ENCODE measurements at regions not wholly inside any gene's neighbourhood (a gene's known extent, or its start where the extent isn't known, plus 50 kb on each side); places are given as distances from the start of the nearest gene placed in this dataset.

DNA sequence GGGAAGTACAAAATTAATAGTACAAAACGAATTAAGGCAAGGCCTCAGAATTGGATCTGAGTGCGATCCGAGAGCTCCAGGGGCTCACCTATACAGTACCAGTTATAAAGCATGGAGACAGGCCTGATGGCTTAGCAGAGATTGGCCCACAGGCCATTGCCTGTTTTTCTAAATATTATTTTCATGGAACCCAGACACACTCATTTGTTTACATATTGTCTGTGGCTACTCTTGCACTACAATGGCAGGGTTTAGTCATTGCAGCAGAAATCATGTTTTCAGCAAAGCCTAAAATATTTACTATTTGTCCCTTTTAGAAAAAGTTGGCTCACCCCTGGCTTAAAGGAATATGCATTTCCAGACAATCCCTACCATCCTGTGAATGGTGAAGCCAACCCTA, 578.9 kb downstream of the PLPP3 start:
- TF ChIP-seq, protein P1, sequence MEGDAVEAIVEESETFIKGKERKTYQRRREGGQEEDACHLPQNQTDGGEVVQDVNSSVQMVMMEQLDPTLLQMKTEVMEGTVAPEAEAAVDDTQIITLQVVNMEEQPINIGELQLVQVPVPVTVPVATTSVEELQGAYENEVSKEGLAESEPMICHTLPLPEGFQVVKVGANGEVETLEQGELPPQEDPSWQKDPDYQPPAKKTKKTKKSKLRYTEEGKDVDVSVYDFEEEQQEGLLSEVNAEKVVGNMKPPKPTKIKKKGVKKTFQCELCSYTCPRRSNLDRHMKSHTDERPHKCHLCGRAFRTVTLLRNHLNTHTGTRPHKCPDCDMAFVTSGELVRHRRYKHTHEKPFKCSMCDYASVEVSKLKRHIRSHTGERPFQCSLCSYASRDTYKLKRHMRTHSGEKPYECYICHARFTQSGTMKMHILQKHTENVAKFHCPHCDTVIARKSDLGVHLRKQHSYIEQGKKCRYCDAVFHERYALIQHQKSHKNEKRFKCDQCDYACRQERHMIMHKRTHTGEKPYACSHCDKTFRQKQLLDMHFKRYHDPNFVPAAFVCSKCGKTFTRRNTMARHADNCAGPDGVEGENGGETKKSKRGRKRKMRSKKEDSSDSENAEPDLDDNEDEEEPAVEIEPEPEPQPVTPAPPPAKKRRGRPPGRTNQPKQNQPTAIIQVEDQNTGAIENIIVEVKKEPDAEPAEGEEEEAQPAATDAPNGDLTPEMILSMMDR (IDR thresholded peaks at IDR 0.05; ENCODE audit: low read depth, low read length, missing control alignments) = no peak
- H3K4me3 ChIP-seq (ENCODE audit: low read depth, low read length) = no peak overlapping the region
- no peak for DNase-seq (ENCODE audit: low read depth)

DNA sequence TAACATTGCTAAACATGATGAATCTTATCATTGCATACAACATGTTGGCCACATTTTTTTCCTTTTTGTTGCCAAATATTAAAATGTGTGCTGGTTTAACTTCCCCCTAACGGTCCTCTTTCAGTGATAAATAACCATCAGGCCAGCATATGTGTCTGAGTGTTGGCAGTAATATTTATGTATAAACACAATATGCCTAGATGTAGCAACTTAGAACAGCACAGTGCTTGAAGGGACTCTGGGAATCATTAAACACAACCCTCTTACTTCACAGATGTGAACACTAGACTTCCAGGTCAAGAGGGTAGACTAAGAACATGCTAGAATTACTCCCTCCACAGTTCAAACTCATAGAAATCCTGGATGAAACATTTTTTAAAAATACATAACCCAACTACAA, 581.8 kb downstream of the PLPP3 start:
- DNase-seq (ENCODE audit: low read depth) = no peak
- H3K4me3 ChIP-seq (ENCODE audit: low read depth, low read length) = no peak overlapping the region
- TF ChIP-seq, protein P1 (IDR thresholded peaks at IDR 0.05; ENCODE audit: low read depth, low read length, missing control alignments) = no peak

DNA sequence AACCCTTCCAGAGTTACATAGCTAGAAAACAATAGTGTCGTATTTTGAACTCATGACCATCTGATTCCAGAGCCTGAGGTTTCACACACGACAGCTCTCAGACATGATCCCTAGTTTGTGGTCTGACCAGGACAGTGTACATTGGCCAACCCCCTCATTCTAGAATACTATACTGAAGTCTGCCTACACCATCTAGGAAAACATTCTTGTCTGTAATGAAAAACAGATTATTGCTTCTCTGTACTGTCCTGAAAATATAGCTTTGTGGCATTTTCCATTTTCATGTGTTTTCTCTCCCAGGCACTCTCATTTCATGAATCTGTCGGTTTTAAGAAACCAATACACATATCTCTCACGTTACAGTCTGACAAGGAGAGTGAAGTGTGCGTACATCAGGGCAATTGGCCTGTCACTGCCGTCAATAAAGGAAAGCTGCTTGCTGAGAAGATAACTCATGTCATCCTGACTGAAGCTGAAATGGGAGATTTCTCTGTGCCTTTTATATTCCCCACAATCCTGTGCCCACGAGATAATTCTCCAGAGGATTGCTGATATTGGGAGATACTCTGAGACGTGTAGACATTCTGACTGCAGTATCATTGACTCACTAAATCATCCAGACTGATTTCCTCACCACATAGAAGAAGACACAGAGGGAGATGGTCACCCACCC, 585.6 kb downstream of the PLPP3 start:
- DNase-seq (ENCODE audit: low read depth) = no peak
- TF ChIP-seq, protein P1 (IDR thresholded peaks at IDR 0.05; ENCODE audit: low read depth, low read length, missing control alignments) = no peak

DNA sequence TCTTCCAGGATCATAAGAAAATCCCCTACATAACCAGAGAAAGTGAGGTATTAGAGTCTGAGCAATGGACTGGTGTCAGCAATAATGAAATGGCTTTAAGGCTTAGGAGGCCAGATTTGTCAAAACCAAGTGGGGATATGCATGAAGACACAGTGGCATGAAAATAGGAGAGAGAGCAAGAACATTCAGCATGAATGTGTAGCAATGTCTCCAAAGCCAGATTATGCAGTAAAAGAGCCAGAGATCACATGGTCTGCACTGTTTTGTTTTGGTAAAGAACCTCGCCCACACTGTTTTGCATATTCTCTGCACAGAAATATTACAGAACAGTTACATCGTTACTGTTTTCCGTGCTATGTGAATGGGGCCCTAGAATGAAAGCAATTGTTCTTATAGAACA, 589.4 kb downstream of the PLPP3 start:
- no peak for DNase-seq (ENCODE audit: low read depth)
- TF ChIP-seq, protein P1 (IDR thresholded peaks at IDR 0.05; ENCODE audit: low read depth, low read length, missing control alignments) = no peak
- H3K4me3 ChIP-seq (ENCODE audit: low read depth, low read length) = no peak overlapping the region

More for the DNA sequence above, 585.6 kb downstream of the PLPP3 start:
- H3K4me3 ChIP-seq (ENCODE audit: low read depth, low read length) = no peak overlapping the region

DNA sequence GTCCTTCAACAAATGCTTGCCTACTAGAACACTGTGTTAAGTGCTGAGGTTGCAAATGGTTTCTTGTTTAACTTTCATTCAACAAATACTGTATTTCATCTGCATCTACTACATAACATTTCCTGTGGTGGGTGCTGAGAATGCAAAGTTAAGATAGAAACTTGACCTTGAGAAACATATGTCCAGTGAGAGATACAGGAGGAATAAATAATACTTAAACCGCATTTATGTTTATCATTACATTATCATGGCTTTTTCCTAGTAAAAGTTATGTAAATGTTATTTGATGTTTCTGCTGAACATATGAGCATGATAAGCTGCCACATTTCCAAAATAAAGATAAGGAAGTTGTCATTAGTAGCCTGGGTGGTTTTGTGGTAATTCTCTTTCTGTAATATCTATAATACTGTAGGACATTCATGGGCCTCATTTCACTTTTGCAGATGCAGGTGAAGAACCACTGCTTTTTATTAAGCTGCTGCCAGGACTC, 590.4 kb downstream of the PLPP3 start:
- no peak overlapping the region for H3K4me3 ChIP-seq (ENCODE audit: low read depth, low read length)
- no peak for DNase-seq (ENCODE audit: low read depth)
- TF ChIP-seq, protein P1 (IDR thresholded peaks at IDR 0.05; ENCODE audit: low read depth, low read length, missing control alignments) = no peak

DNA sequence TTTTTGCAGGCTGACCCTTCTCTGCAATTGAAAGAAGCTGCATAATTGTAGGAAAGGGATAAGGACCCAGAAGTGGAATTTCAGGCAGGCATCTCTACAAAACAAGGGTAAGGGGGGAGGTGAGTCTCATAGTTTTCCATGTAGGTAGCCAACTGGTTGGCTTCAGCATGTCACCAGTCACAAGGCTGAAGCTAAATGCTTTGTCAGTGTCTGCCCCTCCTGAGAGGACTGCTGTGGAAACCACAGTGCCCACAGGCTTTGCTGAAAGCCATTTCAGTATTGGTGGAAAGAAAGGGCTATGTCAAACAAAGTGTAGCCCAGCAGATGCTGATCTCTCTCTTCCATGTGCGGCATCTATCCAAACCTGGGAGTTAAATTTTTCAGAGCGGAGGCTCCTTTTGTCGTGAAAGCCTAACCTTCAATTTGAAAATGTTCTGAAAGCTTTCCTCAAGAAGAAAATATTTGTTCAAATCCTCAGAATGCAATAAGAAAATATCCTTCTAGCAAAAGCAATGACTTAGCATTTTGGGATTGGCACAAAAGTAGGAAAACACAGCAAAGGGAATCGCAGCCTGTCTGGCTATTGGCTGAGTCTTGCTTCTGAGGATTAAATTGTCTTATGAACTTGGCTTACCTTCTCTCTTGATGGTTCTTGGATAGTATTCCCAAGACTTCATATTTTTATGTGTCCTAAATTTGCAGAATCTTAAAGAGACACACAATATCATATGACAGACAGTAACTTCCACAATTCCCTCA, 591.7 kb downstream of the PLPP3 start:
- TF ChIP-seq, protein P1 (IDR thresholded peaks at IDR 0.05; ENCODE audit: low read depth, low read length, missing control alignments) = no peak
- DNase-seq (ENCODE audit: low read depth) = no peak
- H3K4me3 ChIP-seq (ENCODE audit: low read depth, low read length) = no peak overlapping the region

Measured in GM12864 (cell line).